HG03432 (cell line): ENCODE measurements at regions not wholly inside any gene's neighbourhood (a gene's known extent, or its start where the extent isn't known, plus 50 kb on each side); places are given as distances from the start of the nearest gene placed in this dataset.
A peak's percentile ranks its signal among the peaks of the same experiment; 100 is the strongest.

Experiments used
- ATAC-seq: cut with Tn5 transposase; IDR thresholded peaks from one replicate; pipeline ENCODE4 v1.9.1; 2021; ENCODE audit warnings: mild to moderate bottlenecking, moderate library complexity; ENCODE audit not compliant: unreplicated experiment

DNA sequence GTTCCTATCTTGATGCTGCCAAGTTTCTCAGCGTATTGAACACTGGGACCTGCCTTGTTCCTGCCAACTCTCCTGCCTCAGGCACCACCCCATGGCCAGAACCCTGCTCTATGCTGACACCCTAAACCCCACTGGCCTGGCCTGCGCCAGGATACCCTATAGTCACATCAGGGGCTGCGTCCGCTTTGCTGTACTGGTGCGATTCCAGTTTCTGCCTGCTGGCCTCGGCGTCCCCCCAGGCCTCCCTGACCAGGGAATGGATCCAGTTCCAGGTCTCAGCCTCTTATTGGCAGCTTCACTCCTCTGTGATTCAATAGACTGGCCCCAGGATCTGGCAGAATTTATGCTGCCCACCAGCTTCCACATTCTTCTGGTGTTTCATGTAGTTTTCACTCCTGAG is 55.0 kb downstream of the GPR6 start:
- ATAC-seq: no peak

DNA sequence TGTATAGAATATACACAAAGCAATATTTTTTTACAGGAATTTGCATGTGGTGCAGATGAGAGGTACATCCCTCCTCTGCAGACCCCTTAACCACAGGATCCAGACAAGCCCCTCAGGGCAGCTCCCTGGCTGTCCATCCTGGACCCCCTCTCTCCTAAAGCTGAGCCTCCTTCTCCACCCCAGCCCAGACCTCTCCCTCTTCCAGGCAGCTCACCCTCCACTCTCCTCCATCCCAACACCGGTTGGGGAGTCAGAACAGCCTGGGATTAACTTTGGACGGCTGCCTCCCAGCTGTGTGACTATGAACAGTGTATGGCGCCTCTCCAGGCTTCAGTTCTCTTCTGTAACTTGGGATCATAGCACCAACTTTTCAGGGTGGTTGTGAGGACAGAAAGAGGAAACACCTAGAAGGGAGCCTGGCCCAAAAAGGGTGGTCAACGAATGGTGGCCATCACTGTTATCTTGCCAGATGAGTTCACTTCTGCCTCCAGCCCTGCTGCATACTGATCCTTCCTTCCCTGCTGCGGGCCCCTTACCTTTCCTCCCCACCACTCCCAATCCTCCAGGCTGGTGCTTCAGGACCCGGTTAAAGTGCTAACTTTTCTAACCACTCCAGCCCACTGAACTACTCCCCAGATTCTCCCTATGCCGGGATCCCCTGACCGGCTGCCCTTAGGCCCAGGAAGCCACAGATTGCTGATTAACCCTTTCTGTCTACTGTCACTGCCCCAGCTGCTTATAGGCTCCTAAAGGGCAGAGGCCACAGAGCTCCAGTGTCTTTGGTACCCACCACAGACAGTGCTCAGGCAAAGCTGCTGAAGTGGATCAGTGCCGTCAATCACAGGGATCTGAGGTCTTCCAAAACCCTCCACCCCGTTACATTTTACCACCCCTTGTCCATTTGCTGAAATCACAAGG is 55.9 kb downstream of the GPR6 start:
- no peak for ATAC-seq

DNA sequence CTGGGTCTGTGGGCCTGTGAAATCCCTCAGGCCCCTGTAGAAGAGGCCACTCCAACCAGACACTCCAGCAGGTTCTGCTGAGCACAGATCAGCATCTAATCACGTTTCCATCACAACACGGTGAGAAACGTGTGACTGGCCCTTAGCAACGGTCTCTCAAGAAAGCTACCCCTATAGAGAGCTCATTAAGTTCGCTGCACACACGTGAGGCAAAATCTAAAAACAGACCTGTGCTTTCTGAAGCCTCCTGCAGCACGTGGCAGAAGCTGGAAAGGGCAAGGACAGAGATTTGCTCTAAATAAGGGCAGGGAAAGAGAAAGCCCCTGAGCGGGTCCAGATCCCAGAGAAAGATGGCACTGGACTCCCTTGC is 56.5 kb downstream of the GPR6 start:
- no peak for ATAC-seq

DNA sequence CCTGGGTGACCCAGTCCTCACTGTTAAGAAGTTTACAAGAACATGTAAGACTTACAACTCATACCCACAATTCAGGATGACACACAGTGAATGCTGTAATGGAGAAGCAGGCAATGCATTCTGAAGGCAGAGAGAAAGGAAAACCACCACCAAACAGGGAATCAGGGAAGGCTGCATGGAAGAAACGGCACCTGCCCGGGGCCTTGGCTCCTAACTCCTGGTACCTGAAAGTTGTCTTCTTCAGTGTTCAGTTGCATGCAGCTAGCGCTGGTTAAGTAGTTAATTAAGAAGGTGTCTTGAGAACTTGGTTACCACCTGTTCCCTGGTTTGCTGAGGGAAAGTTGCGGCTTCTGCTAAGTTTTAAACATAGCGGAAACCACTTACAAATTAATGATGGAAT is 57.2 kb downstream of the GPR6 start:
- ATAC-seq: no peak

DNA sequence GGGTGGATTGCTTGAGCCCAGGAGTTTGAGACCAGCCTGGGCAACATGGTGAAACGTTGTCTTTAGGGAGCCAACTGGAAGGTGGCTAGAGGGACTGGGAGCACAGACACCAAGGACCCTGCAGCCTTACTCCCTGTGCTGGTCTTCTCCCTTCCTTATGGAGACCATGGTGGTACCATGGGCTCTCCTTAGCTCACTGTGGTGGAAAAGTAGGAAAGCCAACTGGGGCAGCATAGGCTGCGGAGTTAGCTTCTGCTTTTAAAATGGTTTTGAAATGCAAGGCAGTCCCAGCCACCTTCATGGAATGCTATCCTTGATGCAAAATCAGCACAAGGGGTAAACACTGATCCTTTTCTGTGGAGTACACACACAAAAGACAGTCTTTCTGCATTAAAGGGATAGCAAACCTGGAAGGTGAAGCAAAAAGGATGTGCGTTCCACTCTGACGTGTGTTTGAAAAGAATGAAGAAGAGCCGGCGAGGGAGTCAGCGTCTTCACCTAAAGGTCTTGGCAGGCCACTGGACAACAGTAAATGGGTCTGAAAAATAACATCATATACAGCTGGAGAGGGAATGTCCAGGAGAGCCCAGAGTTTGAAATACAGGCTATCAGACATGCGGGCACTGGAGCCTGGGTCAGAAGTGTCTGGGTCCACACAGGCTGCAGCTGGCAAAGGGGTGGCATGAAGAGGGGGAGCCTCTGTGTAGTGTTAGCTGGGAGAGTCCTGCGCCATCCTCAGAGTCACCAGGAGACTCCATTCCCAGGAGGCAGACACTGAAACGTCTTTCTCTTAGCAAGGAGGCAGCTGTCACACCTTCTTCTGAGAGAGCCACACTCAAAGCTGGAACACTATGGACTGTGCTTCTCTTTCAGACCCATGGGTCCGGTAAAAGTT is 58.5 kb downstream of the GPR6 start:
- ATAC-seq: no peak

DNA sequence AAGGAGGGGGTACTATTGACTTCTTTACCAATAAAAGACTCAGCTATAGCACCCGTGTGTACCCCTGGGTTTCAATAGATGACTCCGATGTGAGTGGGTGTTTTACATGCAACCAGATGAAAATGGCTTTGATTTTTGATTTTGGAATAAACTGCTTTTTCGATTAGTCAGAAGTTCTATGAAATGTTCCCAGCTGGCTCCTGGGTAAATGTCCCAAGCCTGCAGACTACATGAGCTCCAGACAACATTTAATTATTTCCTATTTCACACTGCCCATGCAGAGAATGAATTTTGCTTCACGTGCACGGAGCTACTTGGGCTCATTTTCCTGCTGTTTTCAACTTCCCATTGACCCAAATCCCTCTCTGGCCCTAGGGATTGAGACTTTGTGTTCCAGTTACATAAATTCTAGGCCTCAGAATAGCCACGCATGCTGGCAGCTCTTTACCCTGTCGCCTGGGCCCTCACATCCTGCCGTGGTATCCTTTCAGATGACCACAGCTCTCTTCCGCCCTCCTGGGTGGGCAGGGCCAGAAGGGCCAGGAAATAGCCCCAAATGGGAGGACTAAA is 59.7 kb downstream of the GPR6 start:
- no peak for ATAC-seq

DNA sequence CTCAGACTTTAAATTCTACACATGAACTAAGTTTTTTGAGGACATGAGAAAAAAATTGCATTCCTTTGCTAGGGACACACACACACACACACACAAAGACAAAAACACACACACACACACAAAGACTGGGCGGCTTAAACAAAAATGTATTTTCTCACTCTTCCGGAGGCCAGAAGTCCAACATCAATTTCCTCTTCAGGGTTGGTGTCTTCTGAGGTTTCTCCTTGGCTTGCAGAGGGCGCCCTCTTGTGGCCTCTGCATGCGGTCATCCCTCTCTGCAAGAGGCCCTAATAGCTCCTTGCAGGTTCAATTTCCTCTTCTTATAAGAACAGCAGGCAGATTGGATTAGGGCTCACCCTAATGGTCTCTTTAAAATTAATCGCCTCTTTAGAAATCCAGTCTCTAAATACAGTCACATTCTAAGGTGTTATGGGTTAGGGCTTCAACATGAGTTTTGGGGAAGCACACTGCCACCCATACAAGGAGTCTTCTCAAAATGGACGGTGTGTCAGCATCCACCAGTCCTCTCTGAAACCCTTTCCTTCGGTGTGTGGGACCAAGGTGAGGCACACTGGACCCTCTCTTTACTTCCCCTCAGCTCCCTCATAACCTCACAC is 61.4 kb downstream of the GPR6 start:
- ATAC-seq: peak; percentile 81

DNA sequence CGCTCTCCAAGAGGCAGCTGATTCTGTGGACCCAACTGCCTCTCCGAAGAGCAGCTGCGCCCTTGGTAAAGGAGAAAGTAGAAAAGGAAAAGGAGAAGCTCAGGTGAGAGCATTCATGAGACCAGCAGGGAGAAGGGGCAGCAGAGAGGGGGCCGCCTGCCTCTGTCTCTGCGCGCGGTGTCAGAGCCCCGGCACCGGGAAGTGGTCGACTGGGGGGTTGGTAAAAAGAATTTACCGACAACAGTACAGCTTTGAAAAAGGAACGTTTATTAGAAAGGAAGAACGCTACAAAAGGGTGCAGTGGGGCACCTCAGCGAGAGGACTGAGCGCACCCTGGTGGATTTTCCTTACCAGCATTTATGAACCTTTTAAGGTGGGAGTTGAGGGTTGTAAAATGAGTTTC is 61.9 kb downstream of the GPR6 start:
- peak; percentile 58 for ATAC-seq

DNA sequence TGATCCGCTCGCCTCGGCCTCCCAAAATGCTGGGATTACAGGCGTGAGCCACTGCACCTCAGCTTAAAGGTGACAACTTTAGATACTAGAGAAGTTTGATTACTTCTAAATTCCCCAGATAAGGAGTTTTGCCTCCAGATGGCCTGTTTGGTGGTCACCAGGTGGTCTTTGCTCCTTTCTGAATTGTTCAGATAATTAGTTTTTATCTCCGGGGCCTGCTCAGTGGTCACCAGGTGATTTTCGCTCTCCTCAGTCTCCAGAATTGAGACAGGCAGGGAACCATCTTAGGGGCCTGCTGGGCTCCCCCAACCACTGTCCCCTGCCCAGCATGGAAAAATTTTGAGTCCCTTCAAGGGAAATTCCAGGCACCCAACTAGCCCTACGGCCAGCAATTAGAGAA is 62.6 kb downstream of the GPR6 start:
- no peak for ATAC-seq

DNA sequence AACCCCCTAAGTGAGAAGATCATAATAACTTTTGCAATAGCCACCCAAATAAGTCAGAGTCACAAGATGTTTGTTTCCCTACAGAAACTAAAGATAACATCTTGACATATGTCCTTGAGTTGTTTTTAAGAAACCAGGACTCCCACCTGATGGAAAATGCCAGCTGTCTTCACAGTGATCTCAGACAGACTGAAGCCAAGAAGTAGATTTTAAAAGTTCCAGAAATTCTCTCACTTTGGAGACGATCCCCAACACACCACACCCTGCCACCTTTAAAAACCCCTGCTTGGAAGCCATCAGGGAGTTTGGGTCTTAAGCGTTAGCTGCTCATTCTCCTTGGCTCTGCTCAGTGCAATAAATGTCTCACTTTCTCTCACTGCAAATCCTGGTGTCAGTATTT is 63.0 kb downstream of the GPR6 start:
- no peak for ATAC-seq

DNA sequence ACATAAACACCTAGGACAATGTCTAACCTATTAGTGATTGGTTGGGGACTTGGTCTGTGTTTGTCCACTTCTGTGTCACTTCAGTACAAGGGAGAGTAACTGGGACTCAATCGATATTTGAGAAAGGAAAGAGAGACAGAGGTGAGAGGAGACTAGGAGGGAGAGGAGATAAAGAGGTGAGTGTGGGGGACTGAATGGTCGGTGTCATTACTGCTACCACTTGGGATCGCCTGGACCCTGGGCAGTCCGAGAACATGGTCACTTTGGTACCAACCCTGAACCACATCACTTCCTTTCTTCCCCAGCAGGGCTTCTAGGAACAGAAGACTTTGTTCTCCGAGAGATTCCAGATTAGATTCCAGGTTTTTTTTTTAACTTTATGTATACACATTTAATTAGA is 63.7 kb downstream of the GPR6 start:
- no peak for ATAC-seq

DNA sequence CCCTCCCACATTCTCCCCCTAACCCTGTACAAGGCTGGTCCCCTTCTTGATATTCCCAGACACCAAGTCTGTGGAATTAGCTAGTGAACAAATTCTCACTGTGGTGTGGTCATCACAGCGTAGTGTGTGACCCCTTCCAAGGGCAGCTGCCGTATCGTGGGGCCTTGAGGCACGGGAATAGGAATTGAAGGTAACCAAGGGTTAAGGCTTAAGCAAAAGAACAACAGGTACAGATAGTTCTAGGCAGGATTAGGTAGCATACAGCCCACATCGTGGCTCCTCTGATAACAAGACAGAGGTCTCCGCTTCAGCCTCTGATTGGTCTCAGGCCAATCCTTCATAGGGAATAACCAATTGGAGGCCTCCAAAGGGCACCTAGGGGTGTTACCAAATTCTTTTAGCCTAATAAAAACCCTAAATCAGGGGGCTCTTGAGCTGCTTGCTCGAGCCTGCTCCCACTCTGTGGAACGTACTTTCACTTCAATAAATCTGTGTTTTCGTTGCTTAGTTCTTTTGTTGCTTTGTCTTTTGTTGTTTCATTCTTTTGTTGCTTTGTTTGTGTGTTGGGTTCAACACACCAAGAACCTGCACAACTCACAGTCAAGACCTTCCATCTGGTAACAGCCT is 64.7 kb downstream of the GPR6 start:
- ATAC-seq: no peak

DNA sequence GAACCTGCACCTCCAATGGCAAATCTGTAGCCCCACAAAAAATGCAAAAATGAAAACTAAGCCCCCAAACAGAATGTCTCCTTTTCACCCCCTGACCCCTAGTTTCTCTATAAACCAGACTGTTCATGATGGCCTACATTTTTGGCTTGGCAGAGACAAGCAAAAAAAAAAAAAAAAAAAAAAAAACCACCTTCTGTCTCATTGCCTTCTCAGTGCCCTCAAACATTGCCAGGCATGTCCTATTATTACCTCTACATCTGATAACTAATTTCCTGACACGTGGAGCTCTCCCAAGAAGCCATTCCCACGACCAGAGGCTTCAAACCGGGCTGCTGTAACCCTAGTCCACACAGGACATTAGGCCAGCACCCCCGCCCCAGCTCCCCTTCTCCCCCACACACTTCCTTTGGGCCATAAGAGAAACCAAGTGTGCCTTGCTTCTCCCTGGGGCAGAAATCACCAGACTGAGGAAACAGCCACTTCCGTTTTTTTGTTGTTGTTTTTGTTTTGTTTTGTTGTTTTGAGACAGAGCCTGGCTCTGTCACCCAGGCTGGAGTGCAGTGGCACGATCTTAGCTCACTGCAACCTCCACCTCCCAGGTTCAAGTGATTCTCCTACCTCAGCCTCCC is 65.4 kb downstream of the GPR6 start:
- no peak for ATAC-seq

DNA sequence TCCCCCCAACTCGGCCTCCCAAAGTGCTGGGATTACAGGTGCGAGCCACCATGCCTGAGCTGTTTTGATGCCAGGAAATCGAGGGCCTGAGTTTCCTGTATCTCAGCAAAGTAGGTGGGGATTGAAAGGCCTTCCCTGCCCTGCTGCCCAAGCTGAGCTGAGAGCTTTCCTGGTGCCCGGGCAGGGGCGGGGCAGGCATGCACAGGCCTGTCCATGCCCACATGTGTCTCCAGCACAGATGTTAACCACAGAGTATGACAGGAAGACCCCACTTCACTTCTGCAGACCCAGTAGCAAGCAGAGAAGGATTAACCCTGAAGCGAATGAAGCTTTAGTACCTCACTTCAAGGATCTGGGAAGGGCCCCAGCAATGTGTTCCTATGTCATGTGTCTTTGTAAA is 66.0 kb downstream of the GPR6 start:
- no peak for ATAC-seq

DNA sequence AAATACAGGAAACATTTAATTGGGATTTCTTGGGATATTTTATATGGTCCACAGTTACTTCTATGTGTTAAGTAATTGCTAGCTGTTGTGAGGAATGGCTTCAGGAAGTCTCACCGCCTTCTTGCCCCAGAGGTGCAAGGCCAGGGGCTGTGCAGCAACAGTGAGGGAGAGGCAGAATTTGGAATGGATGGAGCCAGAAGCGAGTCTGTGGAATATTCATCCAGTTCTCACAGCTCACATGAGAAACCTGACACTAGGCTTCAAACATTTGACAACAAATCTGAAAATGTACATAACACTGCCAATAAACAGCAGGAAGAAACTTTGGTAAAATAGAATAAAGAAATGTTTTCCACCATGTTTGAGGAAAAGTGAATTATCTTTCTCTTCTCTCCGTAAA is 66.5 kb downstream of the GPR6 start:
- no peak for ATAC-seq

DNA sequence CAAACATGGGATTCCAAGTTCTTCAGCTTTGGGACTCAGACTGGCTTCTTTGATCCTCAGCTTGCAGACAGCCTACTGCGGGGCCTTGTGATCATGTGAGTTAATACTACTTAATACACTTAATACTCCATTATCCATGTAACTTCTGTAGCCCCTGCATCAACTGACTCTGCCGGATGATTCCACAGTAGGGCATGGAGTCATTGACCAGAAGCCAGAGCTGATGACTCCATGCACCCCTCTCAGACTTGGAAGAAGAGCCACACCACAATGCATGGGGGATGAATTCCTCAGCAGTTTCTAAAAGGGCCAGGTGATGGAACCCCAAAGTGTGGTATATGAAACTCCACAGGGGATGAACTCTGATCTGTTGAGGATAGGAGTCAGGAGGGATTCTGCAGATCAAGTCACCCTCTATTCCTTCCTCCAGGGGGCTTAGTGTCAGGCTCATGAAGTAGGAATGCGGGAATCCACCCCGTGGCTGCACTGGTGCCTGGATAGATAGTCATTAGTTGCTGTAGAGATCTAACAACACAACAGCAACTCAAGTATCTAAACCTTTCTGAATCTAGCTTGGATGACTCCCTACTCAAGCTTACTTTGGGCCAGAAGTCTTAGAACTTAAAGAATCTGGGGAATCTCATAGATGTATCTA is 70.2 kb downstream of the GPR6 start:
- no peak for ATAC-seq

DNA sequence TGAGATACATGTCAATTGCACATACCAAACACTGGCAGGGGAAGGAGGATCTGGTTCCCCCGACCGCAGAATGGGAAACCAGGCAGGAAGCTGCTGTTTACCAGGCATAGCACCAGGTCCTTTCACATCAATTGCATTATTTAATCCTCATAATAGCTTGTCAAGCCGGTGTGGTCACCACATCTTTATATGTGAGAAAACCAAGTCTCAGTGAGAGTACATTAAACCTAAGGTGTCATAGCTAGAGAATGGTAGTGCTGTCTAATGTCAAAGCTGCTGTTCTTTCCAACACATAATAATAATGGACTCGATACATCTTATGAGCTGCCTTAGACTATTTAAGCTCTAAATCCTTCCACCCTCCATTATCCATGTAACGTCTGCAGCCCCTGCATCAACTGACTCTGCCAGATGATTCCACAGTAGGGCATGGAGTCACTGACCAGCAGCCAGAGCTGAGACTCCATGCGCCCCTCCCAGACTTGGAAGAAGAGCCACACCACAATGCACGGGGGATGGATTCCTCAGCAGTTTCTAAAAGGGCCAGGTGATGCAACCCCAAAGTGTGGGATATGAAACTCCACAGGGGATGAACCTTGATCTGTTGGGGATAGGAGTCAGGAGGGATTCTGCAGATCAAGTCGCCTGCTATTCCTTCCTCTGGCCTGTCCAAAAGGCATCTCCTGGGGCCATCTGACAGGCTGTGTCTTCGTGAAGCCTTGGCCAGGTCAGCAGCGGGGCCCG is 71.8 kb downstream of the GPR6 start:
- no peak for ATAC-seq
